Keratinocyte (primary cell): ENCODE measurements at regions not wholly inside any gene's neighbourhood (a gene's known extent, or its start where the extent isn't known, plus 50 kb on each side); places are given as distances from the start of the nearest gene placed in this dataset.

Experiments used
- DNase-seq: peaks from one replicate; pipeline ENCODE4 v3.0.0-alpha.2; 2011; ENCODE audit warnings: low read depth, missing footprints, low spot score
- FAIRE-seq: peaks from 2 replicates; lab custom pipeline; 2011; peaks lifted over from hg19 to GRCh38; lab: Jason Lieb, UNC
- H2AFZ ChIP-seq: 2 replicates; pipeline ENCODE4 v1.6.0; 2012; ENCODE audit warnings: low read length, control low read depth, inconsistent platforms; ENCODE audit not compliant: control insufficient read depth
- H3K27ac ChIP-seq: 2 replicates; pipeline ENCODE4 v1.5.1; 2011; ENCODE audit warnings: low read length; ENCODE audit not compliant: control insufficient read depth, insufficient read depth
- H3K27me3 ChIP-seq: 3 replicates; pipeline ENCODE4 v1.6.0; 2011; ENCODE audit warnings: low read length; ENCODE audit not compliant: control insufficient read depth, insufficient read depth; ENCODE audit errors: extremely low read depth
- H3K36me3 ChIP-seq, 2 experiments: 2 replicates in 1 of 2; 3 replicates in 1 of 2; pipeline ENCODE4 v1.5.1; 2011; ENCODE audit warnings: low read length in 2 of 2, mild to moderate bottlenecking in 1 of 2; ENCODE audit not compliant: control insufficient read depth in 2 of 2, insufficient read depth in 2 of 2; ENCODE audit errors: extremely low read depth in 1 of 2
- H3K4me1 ChIP-seq: 3 replicates; pipeline ENCODE4 v1.5.1; 2011; ENCODE audit warnings: low read length; ENCODE audit not compliant: control insufficient read depth, insufficient read depth; ENCODE audit errors: extremely low read depth
- H3K4me2 ChIP-seq: 3 replicates; pipeline ENCODE4 v1.6.0; 2011; ENCODE audit warnings: low read depth, low read length; ENCODE audit not compliant: control insufficient read depth, insufficient read depth; ENCODE audit errors: extremely low read depth
- H3K4me3 ChIP-seq, 3 experiments: fragments of 200-600 bp in 1 of 3; sonication (generic) in 1 of 3; 2 replicates in 2 of 3; 3 replicates in 1 of 3; pipeline ENCODE4 v1.5.1; 2011 to 2016; ENCODE audit warnings: low read length in 3 of 3, mild to moderate bottlenecking in 3 of 3, control low read depth in 2 of 3, inconsistent platforms in 1 of 3, low read depth in 1 of 3, mixed read lengths in 1 of 3, mixed run types in 1 of 3, moderate library complexity in 1 of 3; ENCODE audit not compliant: control insufficient read depth in 2 of 3, insufficient read depth in 2 of 3; ENCODE audit errors: extremely low read depth in 1 of 3
- H3K79me2 ChIP-seq: 2 replicates; pipeline ENCODE4 v1.6.0; 2012; ENCODE audit warnings: low read length; ENCODE audit not compliant: control insufficient read depth, insufficient read depth
- H3K9ac ChIP-seq: 3 replicates; pipeline ENCODE4 v1.6.0; 2011; ENCODE audit warnings: low read length; ENCODE audit not compliant: control insufficient read depth, insufficient read depth; ENCODE audit errors: extremely low read depth
- H3K9me1 ChIP-seq: 3 replicates; pipeline ENCODE4 v1.6.0; 2011; ENCODE audit warnings: low read length; ENCODE audit not compliant: control insufficient read depth, insufficient read depth; ENCODE audit errors: extremely low read depth
- H3K9me3 ChIP-seq: 2 replicates; pipeline ENCODE4 v1.5.1; 2012; ENCODE audit warnings: low read depth, low read length; ENCODE audit not compliant: control insufficient read depth
- H4K20me1 ChIP-seq: 3 replicates; pipeline ENCODE4 v1.6.0; 2011; ENCODE audit warnings: low read length; ENCODE audit not compliant: control insufficient read depth, insufficient read depth; ENCODE audit errors: extremely low read depth
- CTCF ChIP-seq, 3 experiments: IDR thresholded peaks in 1 of 3; conservative IDR thresholded peaks in 1 of 3; optimal IDR thresholded peaks in 1 of 3; 2 replicates in 2 of 3; 3 replicates in 1 of 3; pipeline versions ENCODE3 to v1.5.1; 2011; ENCODE audit warnings: low read length in 3 of 3, mild to moderate bottlenecking in 3 of 3, moderate library complexity in 2 of 3, control low read depth in 1 of 3, inconsistent platforms in 1 of 3; ENCODE audit not compliant: insufficient read depth in 2 of 3; ENCODE audit errors: extremely low read depth in 1 of 3
- EZH2 ChIP-seq: IDR thresholded peaks from one replicate; pipeline ENCODE4 v1.6.1; 2012; ENCODE audit warnings: inconsistent platforms, mild to moderate bottlenecking, low read length, moderate library complexity
- dilution Hi-C: fragments of 300-500 bp; cut with MboI; formaldehyde crosslinking; loops from one replicate; pipeline ENCODE4 v1.7.0; 2020; ENCODE audit warnings: low sequenced_read_pairs; ENCODE audit not compliant: extremely low pct_ligation_motif_present

DNA sequence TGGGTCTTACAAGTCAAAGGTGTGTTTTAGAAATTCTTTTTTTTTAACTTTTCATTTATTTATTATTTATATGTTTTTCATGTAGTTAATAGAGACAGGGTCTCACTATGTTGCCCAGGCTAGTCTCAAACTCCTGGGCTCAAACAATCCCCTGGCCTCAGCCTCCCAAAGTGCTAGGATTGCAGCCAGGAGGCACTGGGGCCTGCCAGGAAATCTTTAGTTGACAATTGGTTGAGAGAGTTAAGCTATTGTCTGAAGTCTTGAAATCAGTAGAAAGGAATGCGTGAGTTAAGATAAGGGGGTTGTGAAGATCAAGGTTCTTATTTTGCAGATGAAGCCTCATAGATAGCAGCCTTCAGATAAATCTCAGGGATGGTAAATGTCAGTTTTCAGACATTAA is 245.4 kb upstream of the GALNT17 start:
- Histone ChIP-seq H3K27me3 (no peaks in the 10 kb centered on the region), H3K9ac (no peak overlapping the region), H3K9me3 (no peaks in the 10 kb centered on the region), H2AFZ (no peak overlapping the region), H3K4me1 (no peaks in the 10 kb centered on the region), H3K27ac (no peak overlapping the region), H3K36me3 (no peaks in the 10 kb centered on the region), H3K79me2 (no peaks in the 10 kb centered on the region), H4K20me1 (no peaks in the 10 kb centered on the region), H3K4me2 (no peak overlapping the region), H3K9me1 (no peaks in the 10 kb centered on the region), H3K4me3 (no peak overlapping the region)
- no peak for TF ChIP-seq EZH2
- no peak for TF ChIP-seq CTCF (optimal IDR thresholded peaks at IDR 0.05 in 1 of 3, IDR thresholded peaks at IDR 0.05 in 1 of 3, conservative IDR thresholded peaks at IDR 0.05 in 1 of 3; ENCODE audit: extremely low read depth in 1 of 3, insufficient read depth in 2 of 3, low read length in 3 of 3)
- no peak for DNase-seq
- dilution Hi-C loops = no loop called here
- no peak for FAIRE-seq

DNA sequence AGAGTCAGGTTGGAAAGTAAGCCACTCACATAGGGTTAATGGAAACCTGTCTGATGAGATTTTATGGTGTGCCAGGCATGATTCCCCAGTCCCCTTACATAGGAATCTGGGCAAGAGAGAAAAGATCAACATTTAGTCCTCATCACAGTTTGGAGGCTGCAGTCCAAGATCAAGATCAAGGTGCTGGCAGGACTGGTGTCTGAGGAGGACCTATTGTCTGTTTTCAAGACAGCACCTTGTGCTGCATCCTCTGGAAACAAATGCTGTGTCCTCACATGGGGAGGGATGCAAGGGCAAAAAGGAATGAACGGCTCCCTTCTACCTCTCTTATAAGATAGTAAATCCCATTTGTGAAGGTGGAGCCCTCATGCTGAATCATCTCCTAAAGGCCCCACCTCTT is 244.8 kb upstream of the GALNT17 start:
- Histone ChIP-seq H3K9me1 (no peaks in the 10 kb centered on the region), H4K20me1 (no peaks in the 10 kb centered on the region), H3K79me2 (no peaks in the 10 kb centered on the region), H3K9ac (no peak overlapping the region), H3K27ac (no peak overlapping the region), H3K36me3 (no peaks in the 10 kb centered on the region), H3K9me3 (no peaks in the 10 kb centered on the region), H3K4me3 (no peak overlapping the region), H3K4me2 (no peak overlapping the region), H3K27me3 (no peaks in the 10 kb centered on the region), H2AFZ (no peak overlapping the region), H3K4me1 (no peaks in the 10 kb centered on the region)
- no peak for DNase-seq
- no peak for FAIRE-seq
- TF ChIP-seq EZH2 (no peak), CTCF (optimal IDR thresholded peaks at IDR 0.05 in 1 of 3, IDR thresholded peaks at IDR 0.05 in 1 of 3, conservative IDR thresholded peaks at IDR 0.05 in 1 of 3; ENCODE audit: extremely low read depth in 1 of 3, insufficient read depth in 2 of 3, low read length in 3 of 3) (no peak)
- dilution Hi-C loops = no loop called here
